ENCODE measurements at regions not wholly inside any gene's neighbourhood (a gene's known extent, or its start where the extent isn't known, plus 50 kb on each side); places are given as distances from the start of the nearest gene placed in this dataset.

- TF ChIP-seq, protein P1, sequence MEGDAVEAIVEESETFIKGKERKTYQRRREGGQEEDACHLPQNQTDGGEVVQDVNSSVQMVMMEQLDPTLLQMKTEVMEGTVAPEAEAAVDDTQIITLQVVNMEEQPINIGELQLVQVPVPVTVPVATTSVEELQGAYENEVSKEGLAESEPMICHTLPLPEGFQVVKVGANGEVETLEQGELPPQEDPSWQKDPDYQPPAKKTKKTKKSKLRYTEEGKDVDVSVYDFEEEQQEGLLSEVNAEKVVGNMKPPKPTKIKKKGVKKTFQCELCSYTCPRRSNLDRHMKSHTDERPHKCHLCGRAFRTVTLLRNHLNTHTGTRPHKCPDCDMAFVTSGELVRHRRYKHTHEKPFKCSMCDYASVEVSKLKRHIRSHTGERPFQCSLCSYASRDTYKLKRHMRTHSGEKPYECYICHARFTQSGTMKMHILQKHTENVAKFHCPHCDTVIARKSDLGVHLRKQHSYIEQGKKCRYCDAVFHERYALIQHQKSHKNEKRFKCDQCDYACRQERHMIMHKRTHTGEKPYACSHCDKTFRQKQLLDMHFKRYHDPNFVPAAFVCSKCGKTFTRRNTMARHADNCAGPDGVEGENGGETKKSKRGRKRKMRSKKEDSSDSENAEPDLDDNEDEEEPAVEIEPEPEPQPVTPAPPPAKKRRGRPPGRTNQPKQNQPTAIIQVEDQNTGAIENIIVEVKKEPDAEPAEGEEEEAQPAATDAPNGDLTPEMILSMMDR (IDR thresholded peaks at IDR 0.05): no peak
- TF ChIP-seq POLR2A (IDR thresholded peaks at IDR 0.05): no peak
These were observed 1297.4 kb upstream of the MIR17HG start for GRCh38 chr13:90049989-90050671.

Measured in ovary (tissue), 3 donors.